Psoas muscle (tissue), 7 donors: ENCODE measurements at regions not wholly inside any gene's neighbourhood (a gene's known extent, or its start where the extent isn't known, plus 50 kb on each side); places are given as distances from the start of the nearest gene placed in this dataset.

Source experiments
- ATAC-seq, 4 donors: fragments of 200-7000 bp; cut with Tn5 transposase; one replicate each; pipeline ENCODE4 v1.9.1; 2020; ENCODE audit warnings: moderate library complexity in 3 of 4, mild to moderate bottlenecking in 2 of 4
- DNase-seq, 2 donors: peaks; one replicate each; pipeline ENCODE4 v3.0.0-alpha.2; 2020
- H3K27ac ChIP-seq: fragments of 200-600 bp; one replicate; pipeline ENCODE4 v1.8.0; 2022
- H3K27me3 ChIP-seq, 3 donors: fragments of 200-600 bp in 1 of 3; one replicate each; pipeline versions ENCODE4 v1.6.1 to v1.8.0; 2013 to 2022; ENCODE audit warnings: low read length in 2 of 3, mild to moderate bottlenecking in 2 of 3, moderate library complexity in 1 of 3; ENCODE audit not compliant: insufficient read depth in 3 of 3
- H3K36me3 ChIP-seq, 2 donors: fragments of 200-600 bp in 1 of 2; one replicate each; pipeline versions ENCODE4 v1.6.1 to v1.8.0; 2013 to 2022; ENCODE audit warnings: low read depth in 1 of 2, mild to moderate bottlenecking in 1 of 2, moderate library complexity in 1 of 2; ENCODE audit not compliant: insufficient read depth in 1 of 2
- H3K4me1 ChIP-seq: fragments of 200-600 bp; one replicate; pipeline ENCODE4 v1.8.0; 2022
- H3K4me3 ChIP-seq: fragments of 200-600 bp; one replicate; pipeline ENCODE4 v1.8.0; 2022; ENCODE audit warnings: mild to moderate bottlenecking
- H3K9me3 ChIP-seq: fragments of 200-600 bp; one replicate; pipeline ENCODE4 v1.8.0; 2022
- CTCF ChIP-seq: fragments of 200-600 bp; IDR thresholded peaks from one replicate; pipeline ENCODE4 v1.8.0; 2022; ENCODE audit warnings: antibody characterized with exemption
- WGBS, 3 donors: extraction: QIAGEN DNeasy Blood & Tissue Kit; methylation state at CpG; one replicate each; pipeline versions ENCODE4 v1.1.6 to v1.1.7; 2013; 5-methylcytosine and 5-hydroxymethylcytosine counted together
- intact Hi-C, 2 donors: fragments of 100-400 bp; cut with DNase I; formaldehyde crosslinking; loops; one replicate each; pipeline versions ENCODE4 v1.11.0 to v1.14.2; 2022
- donor health status: healthy with polysubstance abuse.
- donor health status: DM: no; HTN: no; CAD: no; lungs with moderate emphysema.
- donor health status: Bipolar disorder and iron deficiency.
- donor health status: healthy.
- donor health status: DM: yes; HTN: yes; CAD: no.
- donor health status: DM: no; HTN: no; CAD: no.
- donor health status: DM: yes; HTN: yes; CAD: no.

GRCh38 chr13:107299717-107300116 is 731.8 kb upstream of the ARGLU1 start:
- WGBS, 3 donors, result 65 to 66% (median 66%) methylated on average over 5 of the region's 5 CpGs
- intact Hi-C loops, result no loop called here

GRCh38 chr13:107296804-107297203 is 728.9 kb upstream of the ARGLU1 start:
- Histone ChIP-seq H3K36me3 (no peaks in the 10 kb centered on the region), H3K4me3 (no peak overlapping the region), H3K9me3 (no peaks in the 10 kb centered on the region), H3K4me1 (no peaks in the 10 kb centered on the region), H3K27ac (no peak overlapping the region), H3K27me3 (no peaks in the 10 kb centered on the region)
- WGBS, 3 donors, result 71 to 77% (median 76%) methylated on average over 4 of the region's 4 CpGs
- DNase-seq (no peak), ATAC-seq (no peak)
- intact Hi-C loops, result no loop called here
- TF ChIP-seq CTCF, result no peak

More at GRCh38 chr13:107299717-107300116, 731.8 kb upstream of the ARGLU1 start:
- H3K36me3 ChIP-seq, result no peaks in the 10 kb centered on the region
- no peaks in the 10 kb centered on the region for H3K9me3 ChIP-seq
- H3K27ac ChIP-seq, result no peak overlapping the region
- H3K4me1 ChIP-seq, result no peaks in the 10 kb centered on the region
- DNase-seq, result no peak
- no peak for TF ChIP-seq CTCF
- no peak for ATAC-seq
- no peak overlapping the region for H3K4me3 ChIP-seq
- no peaks in the 10 kb centered on the region for H3K27me3 ChIP-seq

GRCh38 chr13:107295416-107296140 is 727.6 kb upstream of the ARGLU1 start:
- H3K4me3 ChIP-seq, result no peak overlapping the region
- no peak for TF ChIP-seq CTCF
- 72 to 84% (median 81%) methylated on average over 2 of the region's 2 CpGs for WGBS, 3 donors
- no peaks in the 10 kb centered on the region for H3K36me3 ChIP-seq
- no peaks in the 10 kb centered on the region for H3K9me3 ChIP-seq
- H3K27ac ChIP-seq, result no peak overlapping the region
- no peaks in the 10 kb centered on the region for H3K4me1 ChIP-seq
- DNase-seq (no peak), ATAC-seq (no peak)
- H3K27me3 ChIP-seq, result no peaks in the 10 kb centered on the region
- intact Hi-C loops, result no loop called here

- DNase-seq (no peak), ATAC-seq (no peak)
- TF ChIP-seq CTCF, result no peak
- no peaks in the 10 kb centered on the region for H3K27me3 ChIP-seq
- H3K36me3 ChIP-seq, result no peaks in the 10 kb centered on the region
- no peaks in the 10 kb centered on the region for H3K4me1 ChIP-seq
- WGBS, 3 donors, result 70 to 85% (median 80%) methylated on average over 3 of the region's 3 CpGs
- no peak overlapping the region for H3K27ac ChIP-seq
- intact Hi-C loops, result no loop called here
- H3K4me3 ChIP-seq, result no peak overlapping the region
- no peaks in the 10 kb centered on the region for H3K9me3 ChIP-seq
Observed at GRCh38 chr13:107293924-107294323, 726.0 kb upstream of the ARGLU1 start.

GRCh38 chr13:107291875-107292274 is 723.9 kb upstream of the ARGLU1 start:
- Histone ChIP-seq H3K27ac (no peak overlapping the region), H3K4me3 (no peak overlapping the region), H3K27me3 (no peaks in the 10 kb centered on the region), H3K9me3 (no peaks in the 10 kb centered on the region), H3K36me3 (no peaks in the 10 kb centered on the region), H3K4me1 (no peaks in the 10 kb centered on the region)
- ATAC-seq (no peak), DNase-seq (no peak)
- TF ChIP-seq CTCF, result no peak
- intact Hi-C loops, result no loop called here
